Stimulated activated CD4-positive, alpha-beta T cell treated with anti-CD3 and anti-CD28 coated beads, Interleukin-4, amount 100 ng/mL, for 1 hour (primary cell): ENCODE measurements at regions not wholly inside any gene's neighbourhood (a gene's known extent, or its start where the extent isn't known, plus 50 kb on each side); places are given as distances from the start of the nearest gene placed in this dataset.

Experiments used
- DNase-seq: peaks from one replicate; pipeline ENCODE4 v3.0.0-alpha.2; 2020

DNA sequence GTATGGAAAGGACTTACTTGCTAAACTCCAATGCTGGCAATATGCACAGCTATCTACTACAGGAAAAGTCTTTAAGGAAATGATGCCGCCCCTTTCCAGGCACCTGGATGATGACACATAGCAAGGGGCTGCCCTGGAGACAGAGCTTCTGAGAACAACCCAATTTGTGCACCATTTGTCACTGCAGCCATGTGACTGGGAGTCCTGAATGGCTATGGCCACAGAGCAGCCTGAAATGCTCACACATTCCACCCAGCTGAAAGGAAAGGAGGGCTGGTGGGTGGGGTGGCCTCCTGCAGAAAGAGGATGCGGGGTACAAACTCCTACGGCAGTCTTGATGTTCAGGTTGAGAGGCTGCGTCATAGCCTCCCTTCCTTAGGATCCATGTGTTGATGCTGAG is 70.1 kb upstream of the FSTL4 start:
- no peak for DNase-seq

DNA sequence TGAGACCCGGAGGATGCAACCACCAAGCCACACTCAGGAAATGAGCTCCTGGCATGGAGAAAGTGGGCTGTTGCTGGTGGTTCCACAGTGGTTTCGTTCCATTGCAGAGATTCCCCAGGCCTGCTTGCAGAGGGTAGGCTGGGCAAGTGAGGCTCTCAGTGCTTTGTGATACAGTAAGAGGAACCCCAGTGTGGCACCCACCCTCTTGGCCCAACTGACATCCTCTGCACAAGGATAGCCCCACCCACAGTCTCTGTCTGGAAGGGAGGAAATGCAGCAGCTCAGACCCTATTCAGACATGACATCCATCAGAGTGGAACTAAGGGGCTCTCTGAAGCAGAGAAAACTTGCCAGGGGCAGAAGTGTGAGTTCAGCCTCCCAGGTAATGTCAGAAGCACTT is 69.6 kb upstream of the FSTL4 start:
- no peak for DNase-seq

DNA sequence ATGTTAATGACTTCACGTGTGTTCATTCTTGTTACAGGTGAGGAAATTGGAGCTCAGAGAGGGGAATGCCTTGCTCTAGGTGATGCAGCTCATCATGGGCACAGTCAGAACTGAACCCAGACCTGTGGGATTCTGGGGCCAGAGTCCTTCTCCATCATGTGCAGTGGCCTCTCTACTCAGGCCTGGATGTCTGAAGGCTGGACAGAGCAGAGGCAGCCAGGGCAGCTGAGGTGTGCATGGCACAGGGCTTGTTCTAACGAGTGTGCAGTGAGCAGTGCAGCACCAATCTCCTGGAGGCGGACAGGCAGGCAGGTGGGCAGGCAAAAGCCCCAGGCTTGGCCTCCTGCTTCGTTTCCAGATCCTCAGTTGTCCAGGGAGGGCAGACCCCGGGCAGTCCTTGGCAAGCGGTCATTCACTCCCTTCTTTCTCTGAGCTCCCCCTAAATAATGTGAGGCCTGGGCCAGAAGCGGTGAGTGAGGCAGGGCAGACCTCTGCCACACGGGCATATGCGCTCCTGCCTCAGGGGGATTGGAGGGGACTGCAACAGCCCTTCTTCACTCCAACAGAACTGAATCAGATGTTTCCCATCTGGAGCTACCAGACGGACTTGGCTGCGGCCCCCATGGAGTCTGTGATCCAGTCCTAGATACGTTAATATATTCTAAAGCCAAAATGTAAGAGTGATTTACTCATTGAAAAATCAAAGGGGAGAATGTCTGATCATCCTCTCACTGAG is 68.7 kb upstream of the FSTL4 start:
- no peak for DNase-seq

DNA sequence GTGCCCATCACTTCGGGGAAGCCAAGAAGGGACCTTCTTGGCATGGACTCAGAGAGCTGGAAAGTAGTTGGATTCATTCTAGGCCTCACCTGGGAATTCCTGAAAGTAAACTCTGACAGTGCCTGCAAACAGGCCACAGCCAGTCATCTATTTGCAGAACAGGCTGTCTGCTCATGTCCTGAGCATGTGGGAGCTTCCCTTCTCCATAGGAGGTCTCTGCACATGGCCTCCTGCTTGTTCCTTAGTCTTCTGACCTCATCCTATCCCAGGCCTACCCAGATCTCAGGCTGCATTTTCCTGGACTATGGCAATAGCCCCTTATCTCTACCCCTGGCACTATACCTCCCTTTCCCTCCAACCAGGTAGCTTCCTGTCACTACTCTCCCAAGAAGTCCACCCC is 67.2 kb upstream of the FSTL4 start:
- DNase-seq: no peak

DNA sequence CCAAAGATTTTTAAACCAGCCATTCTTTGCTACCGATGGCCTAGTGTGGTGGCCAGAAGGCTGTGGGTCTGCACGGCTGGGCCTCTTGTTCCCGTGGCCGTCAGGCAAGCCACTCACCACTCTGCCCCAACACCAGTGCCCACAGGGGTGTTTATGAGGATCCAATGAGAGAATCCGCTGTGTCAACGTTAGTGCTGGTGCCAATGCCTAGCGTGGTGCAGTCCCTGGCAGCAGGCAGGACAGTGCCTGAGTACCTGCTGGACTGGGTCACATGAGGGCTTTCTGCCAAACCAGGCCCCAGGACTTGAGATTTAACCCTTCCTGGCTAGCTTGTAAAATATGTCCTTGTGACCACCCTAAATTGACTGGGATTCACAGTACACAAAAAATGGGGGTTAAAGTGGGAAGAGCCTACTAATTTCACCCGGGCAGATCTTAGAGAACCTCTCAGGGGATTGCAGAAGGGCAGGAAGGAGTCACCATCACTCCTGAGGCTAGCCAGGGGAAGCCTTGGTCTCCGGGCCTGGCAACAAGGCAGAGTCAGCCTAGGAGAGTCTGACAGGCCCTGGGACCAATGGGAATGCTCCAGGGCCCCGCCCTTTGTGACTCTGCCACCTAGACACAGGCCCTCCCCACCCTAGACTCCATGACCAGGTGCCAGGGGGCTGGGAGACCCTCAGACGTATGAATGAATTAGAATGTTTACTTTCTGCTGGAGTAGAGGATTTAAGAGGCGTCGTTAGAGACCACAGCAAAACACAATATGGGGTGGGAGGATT is 63.2 kb upstream of the FSTL4 start:
- DNase-seq: no peak

DNA sequence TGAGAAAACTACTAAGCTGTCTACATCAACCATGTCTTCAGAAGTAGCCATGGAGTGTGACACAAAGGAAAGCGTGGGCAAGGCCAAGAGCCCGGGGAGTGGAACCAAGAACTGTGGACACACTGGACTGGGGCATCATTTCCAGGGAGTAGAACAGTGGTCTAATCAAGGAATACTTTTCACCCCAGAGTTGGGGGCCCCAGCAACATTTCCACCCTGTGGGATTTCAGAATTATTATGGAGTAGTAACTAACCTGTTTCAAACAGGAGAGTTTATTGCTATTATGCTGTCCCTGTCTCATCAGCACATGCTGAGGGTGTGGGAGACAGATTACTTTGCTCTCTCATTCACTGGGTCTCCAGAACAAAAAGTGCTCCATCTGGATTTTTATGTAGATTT is 58.0 kb upstream of the FSTL4 start:
- DNase-seq: no peak

DNA sequence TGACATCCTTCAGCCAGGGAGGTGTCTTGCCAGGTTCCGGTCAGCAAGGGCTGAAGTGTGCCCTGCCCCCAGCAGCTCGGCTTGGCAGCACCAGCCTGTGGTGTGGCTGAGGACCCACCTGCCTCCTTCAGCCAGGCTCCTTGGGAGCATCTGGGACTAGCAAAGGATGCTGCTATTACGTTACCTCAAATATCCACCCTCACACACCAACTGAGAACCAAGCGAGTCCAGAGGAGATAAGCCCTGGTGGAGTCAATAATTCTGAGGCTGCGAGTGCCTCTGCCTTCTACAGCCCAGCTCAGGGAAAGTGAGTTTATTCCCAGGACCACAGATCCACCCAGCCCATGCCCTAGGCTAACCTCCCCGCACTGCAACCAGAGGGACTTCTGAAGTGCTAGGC is 57.1 kb upstream of the FSTL4 start:
- DNase-seq: no peak

DNA sequence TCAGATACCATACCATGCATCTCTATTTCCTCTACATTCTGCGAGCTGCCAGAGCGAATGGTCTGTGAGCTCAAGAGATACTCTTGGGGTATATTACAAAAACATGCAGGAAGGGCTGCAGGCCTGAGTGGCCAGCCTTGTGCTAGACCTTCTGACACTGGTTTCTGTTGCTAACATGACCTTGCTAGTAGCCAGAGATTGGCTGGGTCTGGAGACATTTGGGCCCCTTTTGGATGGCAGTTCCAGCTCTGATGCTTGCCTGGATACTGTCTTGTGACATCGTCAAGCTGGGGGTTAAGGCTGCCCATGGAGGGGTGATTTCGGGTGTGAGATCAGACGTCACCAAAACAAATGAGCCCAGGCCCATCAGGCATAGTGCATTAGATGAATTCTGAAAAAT is 56.1 kb upstream of the FSTL4 start:
- no peak for DNase-seq

DNA sequence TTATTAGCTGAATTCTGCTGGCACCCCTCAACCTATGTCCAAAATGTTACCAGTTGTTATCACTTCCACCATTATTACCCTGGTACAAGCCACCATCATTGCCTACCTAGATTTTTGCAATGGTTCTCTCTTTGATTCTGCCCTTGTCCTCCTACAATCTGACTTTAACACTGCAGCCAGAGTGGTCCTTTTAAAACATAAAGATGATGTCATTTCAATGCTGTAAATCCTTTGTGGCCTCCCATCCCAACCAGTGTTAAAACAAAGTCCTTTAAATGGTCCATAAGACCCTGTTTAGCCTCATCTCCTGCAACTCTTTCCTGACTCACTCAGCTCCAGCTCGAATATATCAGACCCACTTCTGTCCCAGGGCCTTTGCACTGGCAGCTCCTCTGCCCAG is 54.9 kb upstream of the FSTL4 start:
- DNase-seq: no peak

DNA sequence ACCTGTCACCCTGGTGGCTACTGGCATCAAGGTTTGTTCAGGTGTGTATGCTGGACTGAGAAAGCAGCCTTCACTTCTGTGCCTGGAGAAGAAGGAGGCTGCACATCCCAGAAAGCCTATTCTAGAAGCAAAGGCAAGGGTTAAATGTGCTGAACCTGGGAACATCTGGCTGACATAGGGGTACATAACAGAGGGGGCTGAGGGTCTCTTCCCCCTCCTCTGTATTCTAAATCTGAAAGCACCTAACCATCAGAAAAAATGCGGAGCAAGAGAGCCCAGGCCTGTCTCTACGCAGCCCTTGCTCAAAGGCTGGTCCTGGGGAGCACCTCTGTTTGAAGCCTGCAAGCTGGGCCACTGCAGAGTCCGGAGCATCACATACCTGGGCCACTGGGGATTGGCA is 53.2 kb upstream of the FSTL4 start:
- DNase-seq: no peak

DNA sequence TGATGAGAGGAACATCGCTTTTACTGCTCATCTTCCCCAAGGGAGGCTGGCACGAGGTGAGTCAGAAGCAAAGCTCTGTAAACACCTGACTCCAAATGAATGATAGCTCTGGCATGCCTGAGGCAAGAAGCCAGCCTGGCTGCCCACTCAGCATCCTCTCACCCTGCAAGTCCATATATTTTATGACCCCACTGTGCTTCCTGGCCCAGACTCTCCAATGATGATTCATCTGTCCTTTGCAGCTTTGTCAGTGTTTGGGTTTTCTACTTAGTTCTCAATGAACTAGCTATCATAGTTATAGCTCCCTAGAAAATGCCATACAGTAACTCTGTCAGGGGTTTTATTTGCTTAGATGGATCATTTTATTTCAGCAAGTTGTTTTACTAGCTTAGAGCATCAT is 52.1 kb upstream of the FSTL4 start:
- no peak for DNase-seq

DNA sequence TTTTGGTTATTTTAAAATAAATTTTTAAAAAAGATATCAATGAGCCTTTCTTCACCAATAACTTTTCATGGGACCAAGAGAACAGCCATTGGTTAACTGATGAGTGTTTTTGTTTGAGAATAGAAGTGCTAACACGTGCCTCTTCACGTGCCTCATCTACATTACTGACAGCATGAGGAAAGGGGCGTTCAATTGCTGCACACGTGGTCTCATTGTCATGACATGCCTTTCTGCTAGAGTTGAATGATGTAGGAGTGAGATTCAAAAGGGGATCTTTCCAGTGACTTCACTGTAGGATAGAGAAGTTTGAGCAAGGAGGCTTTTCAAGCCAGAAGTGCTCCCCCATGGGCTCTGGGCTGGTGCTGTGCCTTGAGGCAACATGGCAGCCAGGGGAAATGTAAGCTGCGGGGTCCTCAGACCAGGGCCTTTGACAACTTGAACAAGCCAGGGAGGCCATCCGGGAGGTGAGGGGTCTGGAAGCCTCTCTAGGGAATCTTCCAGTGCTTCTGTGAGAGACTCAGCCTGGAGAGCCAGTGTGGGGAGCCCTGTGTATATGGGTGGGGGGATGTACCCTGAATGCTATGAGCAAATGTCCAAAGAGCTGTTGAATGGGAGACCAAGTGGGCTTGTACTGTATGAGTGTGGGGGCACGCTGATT is 51.2 kb upstream of the FSTL4 start:
- DNase-seq: no peak

DNA sequence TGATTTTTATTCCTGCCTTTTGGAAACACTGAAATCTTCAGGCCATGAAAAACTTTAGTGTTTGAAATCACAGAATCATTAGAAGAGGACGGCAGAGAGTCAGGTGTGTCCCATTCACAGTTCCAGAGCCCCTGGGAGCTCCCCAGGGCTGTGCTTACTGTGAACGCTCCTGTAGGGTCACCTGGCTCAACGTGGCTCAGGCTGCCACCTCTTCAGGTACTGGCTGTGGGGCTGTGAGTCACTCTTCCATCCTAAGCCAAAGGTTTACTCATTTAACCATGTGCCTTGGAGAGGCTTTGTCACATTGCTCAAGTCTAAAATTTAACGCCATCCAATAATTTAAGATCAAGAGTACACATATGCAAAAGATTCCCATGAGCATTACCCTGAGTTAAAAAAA is 50.2 kb upstream of the FSTL4 start:
- no peak for DNase-seq
